ENCODE measurements at regions not wholly inside any gene's neighbourhood (a gene's known extent, or its start where the extent isn't known, plus 50 kb on each side); places are given as distances from the start of the nearest gene placed in this dataset.

- TF ChIP-seq CUX1 (CRISPR knock-in tag; IDR thresholded peaks at IDR 0.05): no peak
These were observed 96.9 kb downstream of the CD164 start (continued) for GRCh38 chr6:109285366-109285765.

- CTCF ChIA-PET (ENCODE audit: low intra/inter-chr PET ratio): no interaction called here
- Histone ChIP-seq H3K4me3 (no peak overlapping the region), H3K9me3 (replicated peaks; ENCODE audit: control insufficient read depth, insufficient read depth, low read depth, low read length) (no peaks in the 10 kb centered on the region), H3K27ac (ENCODE audit: extremely low read depth, low read depth, low read length) (no peak overlapping the region), H3K9me1 (ENCODE audit: control insufficient read depth, insufficient read depth, low read length) (no peaks in the 10 kb centered on the region), H3K27me3 (ENCODE audit: control insufficient read depth in 2 of 2, insufficient read depth in 2 of 2, low read length in 2 of 2) (no peaks in the 10 kb centered on the region), H4K20me1 (replicated peaks; ENCODE audit: control insufficient read depth, insufficient read depth, low read length) (no peaks in the 10 kb centered on the region), H2AFZ (ENCODE audit: low read depth, low read length) (no peak overlapping the region), H3K36me3 (ENCODE audit: control insufficient read depth, insufficient read depth, low read length) (no peaks in the 10 kb centered on the region), H3K9ac (ENCODE audit: insufficient read depth in 1 of 2, low read depth in 2 of 2, low read length in 2 of 2) (no peak overlapping the region), H3K4me1 (replicated peaks in 1 of 2; ENCODE audit: control insufficient read depth in 2 of 2, insufficient read depth in 2 of 2, low read length in 2 of 2) (peaks cover 11 to 17% of the 10 kb centered on the region in 2 experiments; a peak in 4 of 5 replicates), H3K79me2 (ENCODE audit: control insufficient read depth, insufficient read depth, low read length) (no peaks in the 10 kb centered on the region), H3K4me2 (ENCODE audit: insufficient read depth, low read length) (no peak overlapping the region)
- WGBS (ENCODE audit: insufficient coverage, low coverage, missing lambda C conversion rate): 0% methylated on average over 2 of the region's 2 CpGs
- BruUV-seq (replicated peaks): no TSS peak
- POLR2A ChIA-PET: no interaction called here
- in situ Hi-C loops (cut with MboI): no loop called here
- FAIRE-seq (peak; percentile 65), DNase-seq (ENCODE audit: extremely low read depth in 1 of 4, low spot score in 3 of 4) (peak; percentile 39 to 80 (median 54)), ATAC-seq (peak; percentile 66)
- intact Hi-C loops (cut with micrococcal nuclease): no loop called here
- TF ChIP-seq NFE2 (IDR thresholded peaks at IDR 0.05; ENCODE audit: low read depth): 0 out of 2 replicates have a peak, but pooled peaks have one; percentile 5
- TF ChIP-seq KLF16 (IDR thresholded peaks at IDR 0.05): peak; percentile 47; the same call in 1 of the 2 replicates
- TF ChIP-seq SETDB1 (IDR thresholded peaks at IDR 0.05; ENCODE audit: low read length): no peak
- no peak for TF ChIP-seq CUX1 (CRISPR knock-in tag; IDR thresholded peaks at IDR 0.05)
- peak in 1 of 2 experiments; percentile 58; a peak in 2 of 4 replicates for TF ChIP-seq RCOR1 (IDR thresholded peaks at IDR 0.05; ENCODE audit: borderline replicate concordance in 1 of 2, low read depth in 2 of 2, low read length in 2 of 2)
- TF ChIP-seq TCF3 (CRISPR knock-in tag; IDR thresholded peaks at IDR 0.05): peak; percentile 87
- no peak for TF ChIP-seq MYBL2 (IDR thresholded peaks at IDR 0.05; ENCODE audit: low read depth)
- TF ChIP-seq MYBL2 (CRISPR knock-in tag; IDR thresholded peaks at IDR 0.05; ENCODE audit: borderline replicate concordance): no peak
- TF ChIP-seq, protein P1, sequence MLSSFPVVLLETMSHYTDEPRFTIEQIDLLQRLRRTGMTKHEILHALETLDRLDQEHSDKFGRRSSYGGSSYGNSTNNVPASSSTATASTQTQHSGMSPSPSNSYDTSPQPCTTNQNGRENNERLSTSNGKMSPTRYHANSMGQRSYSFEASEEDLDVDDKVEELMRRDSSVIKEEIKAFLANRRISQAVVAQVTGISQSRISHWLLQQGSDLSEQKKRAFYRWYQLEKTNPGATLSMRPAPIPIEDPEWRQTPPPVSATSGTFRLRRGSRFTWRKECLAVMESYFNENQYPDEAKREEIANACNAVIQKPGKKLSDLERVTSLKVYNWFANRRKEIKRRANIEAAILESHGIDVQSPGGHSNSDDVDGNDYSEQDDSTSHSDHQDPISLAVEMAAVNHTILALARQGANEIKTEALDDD (IDR thresholded peaks at IDR 0.05): peak; percentile 99
- 0 out of 2 replicates have a peak, but pooled peaks have one; percentile 49 for TF ChIP-seq GATAD2B (IDR thresholded peaks at IDR 0.05; ENCODE audit: borderline replicate concordance)
These were observed 97.6 kb downstream of the CD164 start for GRCh38 chr6:109284675-109285074.

Measured in K562 (cell line).